ENCODE measurements at regions not wholly inside any gene's neighbourhood (a gene's known extent, or its start where the extent isn't known, plus 50 kb on each side); places are given as distances from the start of the nearest gene placed in this dataset.

GRCh38 chr2:71277536-71278103, 50.7 kb upstream of the PAIP2B start:
- peak; percentile 43 for DNase-seq

- no peak for DNase-seq
These were observed 50.2 kb upstream of the PAIP2B start for GRCh38 chr2:71277147-71277475.

GRCh38 chr2:71276311-71277146, 49.6 kb upstream of the PAIP2B start:
- DNase-seq: peak; percentile 95
